A673 (cell line): ENCODE measurements at regions not wholly inside any gene's neighbourhood (a gene's known extent, or its start where the extent isn't known, plus 50 kb on each side); places are given as distances from the start of the nearest gene placed in this dataset.

Experiments used
- EZH2 ChIP-seq: fragments of 200-600 bp; sonication (generic); IDR thresholded peaks from 2 replicates; pipeline ENCODE4 v1.6.1; 2017; ENCODE audit warnings: borderline replicate concordance, low read depth, mild to moderate bottlenecking, mixed read lengths, antibody characterized with exemption, low read length; ENCODE audit not compliant: poor library complexity, severe bottlenecking
- TF ChIP-seq, protein P1 (sequence below): fragments of 300-800, 200-600 bp; sonication (generic); conservative IDR thresholded peaks from 2 replicates; pipeline ENCODE4 v1.5.1; 2017; ENCODE audit warnings: low read depth, mild to moderate bottlenecking, antibody characterized with exemption, low read length, moderate library complexity, mixed read lengths

GRCh38 chr10:128542659-128543058, 416.4 kb upstream of the MKI67 start:
- TF ChIP-seq EZH2, result no peak
- TF ChIP-seq, protein P1, sequence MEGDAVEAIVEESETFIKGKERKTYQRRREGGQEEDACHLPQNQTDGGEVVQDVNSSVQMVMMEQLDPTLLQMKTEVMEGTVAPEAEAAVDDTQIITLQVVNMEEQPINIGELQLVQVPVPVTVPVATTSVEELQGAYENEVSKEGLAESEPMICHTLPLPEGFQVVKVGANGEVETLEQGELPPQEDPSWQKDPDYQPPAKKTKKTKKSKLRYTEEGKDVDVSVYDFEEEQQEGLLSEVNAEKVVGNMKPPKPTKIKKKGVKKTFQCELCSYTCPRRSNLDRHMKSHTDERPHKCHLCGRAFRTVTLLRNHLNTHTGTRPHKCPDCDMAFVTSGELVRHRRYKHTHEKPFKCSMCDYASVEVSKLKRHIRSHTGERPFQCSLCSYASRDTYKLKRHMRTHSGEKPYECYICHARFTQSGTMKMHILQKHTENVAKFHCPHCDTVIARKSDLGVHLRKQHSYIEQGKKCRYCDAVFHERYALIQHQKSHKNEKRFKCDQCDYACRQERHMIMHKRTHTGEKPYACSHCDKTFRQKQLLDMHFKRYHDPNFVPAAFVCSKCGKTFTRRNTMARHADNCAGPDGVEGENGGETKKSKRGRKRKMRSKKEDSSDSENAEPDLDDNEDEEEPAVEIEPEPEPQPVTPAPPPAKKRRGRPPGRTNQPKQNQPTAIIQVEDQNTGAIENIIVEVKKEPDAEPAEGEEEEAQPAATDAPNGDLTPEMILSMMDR, result no peak
